ENCODE measurements at regions not wholly inside any gene's neighbourhood (a gene's known extent, or its start where the extent isn't known, plus 50 kb on each side); places are given as distances from the start of the nearest gene placed in this dataset.

DNA sequence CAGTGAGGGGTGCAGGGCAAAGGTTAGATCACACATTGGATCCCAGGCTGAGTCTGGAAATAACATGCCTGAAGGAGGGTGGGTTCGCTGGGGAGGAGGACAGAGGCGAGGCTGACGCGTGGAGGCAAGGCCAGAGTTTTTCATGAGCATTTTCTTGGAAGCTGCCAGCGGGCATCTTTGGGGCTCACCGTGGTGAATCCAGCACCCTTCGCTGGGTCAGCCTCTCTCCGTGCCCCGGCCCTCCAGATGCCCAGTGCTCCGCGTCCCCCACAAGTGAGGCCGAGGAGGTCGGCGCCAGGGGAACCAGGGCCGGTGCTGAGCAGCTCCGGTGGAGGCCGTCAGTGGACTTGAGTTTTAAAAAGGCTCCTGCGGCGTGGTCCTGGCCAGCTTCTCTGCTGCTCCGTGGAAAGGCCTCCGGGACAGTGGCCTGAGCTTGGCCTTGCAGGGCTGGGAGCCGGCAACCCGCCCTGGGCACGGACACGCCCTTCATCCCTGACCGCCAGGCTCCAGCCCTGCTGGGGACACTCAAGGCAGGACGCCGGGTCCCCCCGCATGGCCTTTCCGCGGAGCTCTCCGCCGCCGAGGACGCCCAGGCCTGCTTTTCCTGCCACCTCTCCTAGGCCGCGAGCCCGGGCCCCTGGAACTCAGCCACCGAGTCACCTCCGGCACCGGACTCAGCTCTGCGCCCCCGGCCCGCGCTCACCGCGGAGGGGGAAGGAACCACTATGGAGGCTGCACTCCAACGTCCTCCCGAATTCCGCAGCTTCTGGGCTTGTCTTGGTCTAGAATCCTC, 114.3 kb downstream of the THBS2 start:
- POLR2A ChIA-PET, result no interaction called here

DNA sequence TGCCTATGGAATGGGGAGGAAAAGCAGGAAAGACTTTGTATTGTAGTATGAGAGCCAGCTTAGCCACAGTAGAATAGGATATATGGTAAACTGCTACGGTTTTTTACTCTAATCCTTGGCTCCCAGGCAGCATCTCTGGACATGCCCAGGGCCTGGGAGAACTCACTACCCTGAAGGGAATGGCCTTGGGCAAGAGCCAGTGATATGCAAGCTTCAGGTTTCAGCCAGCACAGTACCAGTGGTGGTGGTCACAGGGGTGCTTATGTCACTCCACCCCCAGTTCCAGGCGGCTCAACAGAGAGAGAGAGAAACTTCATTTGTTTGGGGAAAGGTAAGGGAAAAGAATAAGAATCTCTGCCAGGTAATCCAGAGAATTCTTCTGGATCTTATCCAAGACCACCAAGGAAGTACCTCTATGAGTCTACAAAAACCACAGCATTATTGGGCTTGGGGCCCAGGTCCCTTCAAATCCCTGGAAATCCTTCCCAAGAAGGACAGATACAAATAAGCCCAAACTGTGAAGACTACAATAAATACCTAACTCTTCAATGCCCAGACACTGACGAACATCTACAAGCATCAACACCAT, 121.2 kb downstream of the THBS2 start:
- no peak for DNase-seq (ENCODE audit: low read depth, low spot score)
- CTCF ChIA-PET, result interaction anchor here (1.2 kb wide), 1 partner anchor 36 kb away, joined by 3 read pairs; no protein-coding TSS in a partner anchor
- TF ChIP-seq, protein P1, sequence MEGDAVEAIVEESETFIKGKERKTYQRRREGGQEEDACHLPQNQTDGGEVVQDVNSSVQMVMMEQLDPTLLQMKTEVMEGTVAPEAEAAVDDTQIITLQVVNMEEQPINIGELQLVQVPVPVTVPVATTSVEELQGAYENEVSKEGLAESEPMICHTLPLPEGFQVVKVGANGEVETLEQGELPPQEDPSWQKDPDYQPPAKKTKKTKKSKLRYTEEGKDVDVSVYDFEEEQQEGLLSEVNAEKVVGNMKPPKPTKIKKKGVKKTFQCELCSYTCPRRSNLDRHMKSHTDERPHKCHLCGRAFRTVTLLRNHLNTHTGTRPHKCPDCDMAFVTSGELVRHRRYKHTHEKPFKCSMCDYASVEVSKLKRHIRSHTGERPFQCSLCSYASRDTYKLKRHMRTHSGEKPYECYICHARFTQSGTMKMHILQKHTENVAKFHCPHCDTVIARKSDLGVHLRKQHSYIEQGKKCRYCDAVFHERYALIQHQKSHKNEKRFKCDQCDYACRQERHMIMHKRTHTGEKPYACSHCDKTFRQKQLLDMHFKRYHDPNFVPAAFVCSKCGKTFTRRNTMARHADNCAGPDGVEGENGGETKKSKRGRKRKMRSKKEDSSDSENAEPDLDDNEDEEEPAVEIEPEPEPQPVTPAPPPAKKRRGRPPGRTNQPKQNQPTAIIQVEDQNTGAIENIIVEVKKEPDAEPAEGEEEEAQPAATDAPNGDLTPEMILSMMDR (IDR thresholded peaks at IDR 0.05; ENCODE audit: insufficient read depth, low read length, missing control alignments), result no peak
- POLR2A ChIA-PET, result no interaction called here
- no peak overlapping the region for H3K4me3 ChIP-seq (ENCODE audit: low read depth, low read length)

More for the DNA sequence above, 114.3 kb downstream of the THBS2 start:
- CTCF ChIA-PET, result no interaction called here
- no peak for DNase-seq (ENCODE audit: low read depth, low spot score)
- H3K4me3 ChIP-seq (ENCODE audit: low read depth, low read length), result no peak overlapping the region
- TF ChIP-seq, protein P1 (IDR thresholded peaks at IDR 0.05; ENCODE audit: insufficient read depth, low read length, missing control alignments), result no peak

DNA sequence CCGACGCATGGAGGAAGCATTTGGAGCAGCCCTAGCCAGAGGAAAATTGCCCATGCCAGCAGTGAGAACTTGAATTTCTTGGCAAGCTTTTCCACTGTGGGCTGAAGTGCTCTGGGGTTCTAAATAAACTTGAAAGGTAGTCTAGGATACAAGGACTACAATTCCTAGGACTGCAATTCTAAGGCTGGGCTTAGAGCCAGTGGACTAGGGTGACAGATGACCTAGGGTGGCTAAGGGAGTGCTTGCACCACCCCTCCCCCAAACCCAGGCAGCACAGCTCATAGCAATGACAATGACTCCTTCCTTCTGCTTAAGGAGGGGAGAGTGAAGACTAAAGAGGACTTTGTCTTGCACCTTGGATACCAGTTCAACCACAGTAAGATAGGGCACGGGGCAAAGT, 122.3 kb downstream of the THBS2 start:
- TF ChIP-seq, protein P1 (IDR thresholded peaks at IDR 0.05; ENCODE audit: insufficient read depth, low read length, missing control alignments), result no peak
- POLR2A ChIA-PET, result no interaction called here
- CTCF ChIA-PET, result no interaction called here
- H3K4me3 ChIP-seq (ENCODE audit: low read depth, low read length), result no peak overlapping the region
- no peak for DNase-seq (ENCODE audit: low read depth, low spot score)

DNA sequence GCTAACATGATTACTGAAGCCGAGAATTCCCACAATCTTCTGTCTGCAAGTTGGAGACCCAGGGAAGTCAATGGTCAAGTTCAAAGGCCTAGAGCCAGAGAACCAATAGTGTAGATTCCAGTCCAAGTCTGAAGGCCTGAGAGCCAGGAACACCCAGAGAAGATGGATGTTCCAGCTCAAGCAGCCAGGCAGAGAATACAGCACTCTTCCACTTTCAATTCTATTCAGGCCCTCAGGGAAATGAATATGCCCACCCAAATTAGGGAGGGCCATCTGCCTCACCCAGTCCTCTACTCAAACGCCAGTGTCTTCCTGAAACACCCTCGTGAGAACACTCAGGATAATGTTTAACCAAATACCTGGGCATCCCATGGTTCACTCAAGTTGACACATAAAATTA, 123.5 kb downstream of the THBS2 start:
- ChIA-PET CTCF (no interaction called here), POLR2A (no interaction called here)
- TF ChIP-seq, protein P1 (IDR thresholded peaks at IDR 0.05; ENCODE audit: insufficient read depth, low read length, missing control alignments), result no peak
- H3K4me3 ChIP-seq (ENCODE audit: low read depth, low read length), result no peak overlapping the region
- no peak for DNase-seq (ENCODE audit: low read depth, low spot score)

DNA sequence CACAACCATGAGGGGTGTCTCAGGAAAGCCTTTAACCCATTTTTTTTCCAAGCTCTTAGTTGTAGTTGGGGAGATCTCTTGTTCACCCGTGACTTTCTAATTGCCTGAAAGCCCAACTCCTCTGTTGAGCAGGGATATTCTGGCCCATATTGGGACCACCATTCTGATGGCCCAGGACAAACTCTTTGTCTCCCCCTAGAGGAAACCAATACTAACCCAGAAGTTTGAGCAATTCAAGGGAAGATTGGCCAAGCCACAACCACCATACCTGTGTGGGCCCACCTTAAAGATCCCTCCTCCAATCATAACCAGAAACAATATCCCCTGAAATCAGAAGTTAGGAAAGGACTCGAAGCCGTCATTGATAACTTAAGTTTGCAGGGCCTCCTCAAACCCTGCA, 132.6 kb downstream of the THBS2 start:
- TF ChIP-seq, protein P1 (IDR thresholded peaks at IDR 0.05; ENCODE audit: insufficient read depth, low read length, missing control alignments), result no peak
- no peak for DNase-seq (ENCODE audit: low read depth, low spot score)
- CTCF ChIA-PET, result interaction anchor here (0.7 kb wide), 1 partner anchor 36 kb away, joined by 3 read pairs; no protein-coding TSS in a partner anchor
- H3K4me3 ChIP-seq (ENCODE audit: low read depth, low read length), result no peak overlapping the region
- POLR2A ChIA-PET, result no interaction called here

DNA sequence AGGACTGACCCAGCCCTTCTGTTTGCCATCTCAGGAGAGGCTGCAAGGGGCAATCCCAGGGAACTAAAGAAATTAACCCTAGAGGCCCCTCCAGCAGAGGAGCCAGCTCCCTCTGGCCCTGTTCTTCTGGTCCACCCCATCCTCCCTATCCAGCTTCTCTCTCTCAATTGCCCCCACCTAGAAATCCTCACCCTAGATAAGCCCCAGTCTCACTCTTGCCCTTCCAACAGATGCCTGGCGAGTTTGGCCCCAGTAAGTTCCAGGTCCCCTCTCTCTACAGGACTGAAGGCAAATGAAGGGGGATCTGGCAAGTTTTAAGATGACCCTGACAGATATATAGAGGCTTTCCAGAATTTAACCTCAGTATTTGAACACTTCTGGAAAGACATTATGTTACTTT, 134.0 kb downstream of the THBS2 start:
- H3K4me3 ChIP-seq (ENCODE audit: low read depth, low read length), result no peak overlapping the region
- no peak for DNase-seq (ENCODE audit: low read depth, low spot score)
- ChIA-PET CTCF (no interaction called here), POLR2A (no interaction called here)
- TF ChIP-seq, protein P1 (IDR thresholded peaks at IDR 0.05; ENCODE audit: insufficient read depth, low read length, missing control alignments), result no peak

Measured in AG04449 (cell line).